ENCODE measurements at regions not wholly inside any gene's neighbourhood (a gene's known extent, or its start where the extent isn't known, plus 50 kb on each side); places are given as distances from the start of the nearest gene placed in this dataset.

DNA sequence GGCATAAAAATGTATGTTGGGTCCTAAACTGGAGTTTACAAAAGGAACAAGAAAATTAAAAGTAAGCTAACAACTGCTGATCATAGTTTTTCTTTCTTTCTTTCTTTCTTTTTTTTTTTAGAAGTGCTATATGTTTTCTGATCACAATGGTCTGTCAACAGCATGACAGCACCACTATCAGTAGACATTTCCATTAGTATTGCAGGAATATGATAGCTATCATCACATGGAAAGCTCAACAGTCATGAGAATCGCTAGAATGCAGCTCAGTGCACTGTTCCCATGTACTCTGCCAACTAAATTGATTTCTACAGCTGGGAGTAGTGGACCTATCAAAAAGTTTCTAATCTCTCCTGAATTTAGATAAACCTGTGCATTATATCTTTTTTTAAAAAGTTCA is 950.3 kb upstream of the ACVR2A start:
- TF ChIP-seq, protein P1, sequence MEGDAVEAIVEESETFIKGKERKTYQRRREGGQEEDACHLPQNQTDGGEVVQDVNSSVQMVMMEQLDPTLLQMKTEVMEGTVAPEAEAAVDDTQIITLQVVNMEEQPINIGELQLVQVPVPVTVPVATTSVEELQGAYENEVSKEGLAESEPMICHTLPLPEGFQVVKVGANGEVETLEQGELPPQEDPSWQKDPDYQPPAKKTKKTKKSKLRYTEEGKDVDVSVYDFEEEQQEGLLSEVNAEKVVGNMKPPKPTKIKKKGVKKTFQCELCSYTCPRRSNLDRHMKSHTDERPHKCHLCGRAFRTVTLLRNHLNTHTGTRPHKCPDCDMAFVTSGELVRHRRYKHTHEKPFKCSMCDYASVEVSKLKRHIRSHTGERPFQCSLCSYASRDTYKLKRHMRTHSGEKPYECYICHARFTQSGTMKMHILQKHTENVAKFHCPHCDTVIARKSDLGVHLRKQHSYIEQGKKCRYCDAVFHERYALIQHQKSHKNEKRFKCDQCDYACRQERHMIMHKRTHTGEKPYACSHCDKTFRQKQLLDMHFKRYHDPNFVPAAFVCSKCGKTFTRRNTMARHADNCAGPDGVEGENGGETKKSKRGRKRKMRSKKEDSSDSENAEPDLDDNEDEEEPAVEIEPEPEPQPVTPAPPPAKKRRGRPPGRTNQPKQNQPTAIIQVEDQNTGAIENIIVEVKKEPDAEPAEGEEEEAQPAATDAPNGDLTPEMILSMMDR (IDR thresholded peaks at IDR 0.05; ENCODE audit: insufficient read depth, low read depth, low read length) = no peak
- TF ChIP-seq EZH2 (IDR thresholded peaks at IDR 0.05; ENCODE audit: insufficient read depth, low read length) = no peak

Data from astrocyte (in vitro differentiated cells and primary cell).